ENCODE measurements at regions not wholly inside any gene's neighbourhood (a gene's known extent, or its start where the extent isn't known, plus 50 kb on each side); places are given as distances from the start of the nearest gene placed in this dataset.

GRCh38 chr2:155320236-155320635 is 621.7 kb downstream of the KCNJ3 start:
- no peak for TF ChIP-seq TAF1 (IDR thresholded peaks at IDR 0.05; ENCODE audit: borderline replicate concordance, low read depth, low read length)
- no peak for TF ChIP-seq TCF12 (IDR thresholded peaks at IDR 0.05)
- no peak for TF ChIP-seq RAD21 (IDR thresholded peaks at IDR 0.05; ENCODE audit: low read length)
- TF ChIP-seq, protein P1, sequence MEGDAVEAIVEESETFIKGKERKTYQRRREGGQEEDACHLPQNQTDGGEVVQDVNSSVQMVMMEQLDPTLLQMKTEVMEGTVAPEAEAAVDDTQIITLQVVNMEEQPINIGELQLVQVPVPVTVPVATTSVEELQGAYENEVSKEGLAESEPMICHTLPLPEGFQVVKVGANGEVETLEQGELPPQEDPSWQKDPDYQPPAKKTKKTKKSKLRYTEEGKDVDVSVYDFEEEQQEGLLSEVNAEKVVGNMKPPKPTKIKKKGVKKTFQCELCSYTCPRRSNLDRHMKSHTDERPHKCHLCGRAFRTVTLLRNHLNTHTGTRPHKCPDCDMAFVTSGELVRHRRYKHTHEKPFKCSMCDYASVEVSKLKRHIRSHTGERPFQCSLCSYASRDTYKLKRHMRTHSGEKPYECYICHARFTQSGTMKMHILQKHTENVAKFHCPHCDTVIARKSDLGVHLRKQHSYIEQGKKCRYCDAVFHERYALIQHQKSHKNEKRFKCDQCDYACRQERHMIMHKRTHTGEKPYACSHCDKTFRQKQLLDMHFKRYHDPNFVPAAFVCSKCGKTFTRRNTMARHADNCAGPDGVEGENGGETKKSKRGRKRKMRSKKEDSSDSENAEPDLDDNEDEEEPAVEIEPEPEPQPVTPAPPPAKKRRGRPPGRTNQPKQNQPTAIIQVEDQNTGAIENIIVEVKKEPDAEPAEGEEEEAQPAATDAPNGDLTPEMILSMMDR (IDR thresholded peaks at IDR 0.05): no peak
- TF ChIP-seq POLR2AphosphoS5 (IDR thresholded peaks at IDR 0.05; ENCODE audit: low read depth, low read length): no peak
- TF ChIP-seq RXRA (IDR thresholded peaks at IDR 0.05; ENCODE audit: borderline replicate concordance, low read depth): no peak
- TF ChIP-seq NRF1 (IDR thresholded peaks at IDR 0.05; ENCODE audit: low read depth, low read length): no peak
- TF ChIP-seq YY1 (IDR thresholded peaks at IDR 0.05; ENCODE audit: low read depth): no peak
- TF ChIP-seq, protein P2, sequence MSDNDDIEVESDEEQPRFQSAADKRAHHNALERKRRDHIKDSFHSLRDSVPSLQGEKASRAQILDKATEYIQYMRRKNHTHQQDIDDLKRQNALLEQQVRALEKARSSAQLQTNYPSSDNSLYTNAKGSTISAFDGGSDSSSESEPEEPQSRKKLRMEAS (IDR thresholded peaks at IDR 0.05; ENCODE audit: low read depth): no peak
- TF ChIP-seq REST (IDR thresholded peaks at IDR 0.05; ENCODE audit: low read depth, low read length): no peak
- TF ChIP-seq USF1 (IDR thresholded peaks at IDR 0.05; ENCODE audit: borderline replicate concordance, low read depth): no peak
- TF ChIP-seq MXI1 (IDR thresholded peaks at IDR 0.05; ENCODE audit: low read depth, low read length): no peak
